GM19023 (cell line): ENCODE measurements at regions not wholly inside any gene's neighbourhood (a gene's known extent, or its start where the extent isn't known, plus 50 kb on each side); places are given as distances from the start of the nearest gene placed in this dataset.
"Not testable (repeated sequence)": the region's sequence is repeated elsewhere in the genome, so short reads cannot be mapped to it uniquely, and the experiment has no call there.

Experiments used
- ATAC-seq: cut with Tn5 transposase; IDR thresholded peaks from one replicate; pipeline ENCODE4 v1.9.1; 2021; ENCODE audit warnings: mild to moderate bottlenecking, moderate library complexity; ENCODE audit not compliant: unreplicated experiment

- no peak for ATAC-seq
These were observed 481.8 kb downstream of the BRD1 start for GRCh38 chr22:49345896-49346295.

- no peak for ATAC-seq
These were observed 483.0 kb downstream of the BRD1 start for GRCh38 chr22:49344656-49345055.

GRCh38 chr22:49344161-49344560, 483.5 kb downstream of the BRD1 start:
- ATAC-seq: no peak

GRCh38 chr22:49340406-49340805, 487.3 kb downstream of the BRD1 start:
- ATAC-seq: no peak

- not testable (repeated sequence) for ATAC-seq
These were observed 491.2 kb downstream of the BRD1 start for GRCh38 chr22:49336483-49336882.

GRCh38 chr22:49334976-49335375, 492.7 kb downstream of the BRD1 start:
- no peak for ATAC-seq

GRCh38 chr22:49334449-49334789, 493.3 kb downstream of the BRD1 start:
- no peak for ATAC-seq

GRCh38 chr22:49333206-49333605, 494.5 kb downstream of the BRD1 start:
- no peak for ATAC-seq

GRCh38 chr22:49332691-49333090, 495.0 kb downstream of the BRD1 start:
- no peak for ATAC-seq

- no peak for ATAC-seq
These were observed 495.8 kb downstream of the BRD1 start for GRCh38 chr22:49331878-49332277.

GRCh38 chr22:49331223-49331815, 496.4 kb downstream of the BRD1 start:
- ATAC-seq: no peak

GRCh38 chr22:49330421-49331222, 497.1 kb downstream of the BRD1 start:
- ATAC-seq: no peak

- no peak for ATAC-seq
These were observed 498.0 kb downstream of the BRD1 start for GRCh38 chr22:49329636-49330035.

- ATAC-seq: no peak
These were observed 498.9 kb downstream of the BRD1 start for GRCh38 chr22:49328630-49329405.

- no peak for ATAC-seq
These were observed 499.6 kb downstream of the BRD1 start for GRCh38 chr22:49328118-49328475.

- no peak for ATAC-seq
These were observed 500.1 kb downstream of the BRD1 start for GRCh38 chr22:49327411-49328117.

GRCh38 chr22:49326558-49326957, 501.1 kb downstream of the BRD1 start:
- no peak for ATAC-seq

GRCh38 chr22:49325531-49326395, 501.9 kb downstream of the BRD1 start:
- ATAC-seq: no peak

- no peak for ATAC-seq
These were observed 502.9 kb downstream of the BRD1 start for GRCh38 chr22:49324527-49325491.
